Neural cell (in vitro differentiated cells): ENCODE measurements at regions not wholly inside any gene's neighbourhood (a gene's known extent, or its start where the extent isn't known, plus 50 kb on each side); places are given as distances from the start of the nearest gene placed in this dataset.

Experiments used
- CTCF ChIP-seq: fragments of 450-650 bp; IDR thresholded peaks from 2 replicates; pipeline ENCODE4 v1.5.1; 2014; ENCODE audit warnings: antibody characterized with exemption, mild to moderate bottlenecking, moderate library complexity; ENCODE audit not compliant: poor library complexity, severe bottlenecking
- EZH2 ChIP-seq: fragments of 200-600, 300-800 bp; shearing (Covaris generic), sonication (generic); IDR thresholded peaks from 2 replicates; pipeline ENCODE4 v1.6.1; 2014; ENCODE audit warnings: antibody characterized with exemption, low read length, borderline replicate concordance, mild to moderate bottlenecking; ENCODE audit not compliant: insufficient read depth, poor library complexity, severe bottlenecking
- MXI1 ChIP-seq: fragments of 450-650 bp; conservative IDR thresholded peaks from 2 replicates; pipeline ENCODE4 v1.6.1; 2014; ENCODE audit warnings: antibody characterized with exemption, mild to moderate bottlenecking; ENCODE audit not compliant: poor library complexity, severe bottlenecking
- POLR2AphosphoS5 ChIP-seq: IDR thresholded peaks from 2 replicates; pipeline ENCODE4 v1.6.1; 2012
- RAD21 ChIP-seq: fragments of 450-650 bp; conservative IDR thresholded peaks from 2 replicates; pipeline ENCODE4 v1.6.1; 2014; ENCODE audit warnings: antibody characterized with exemption, mild to moderate bottlenecking, moderate library complexity
- REST ChIP-seq: IDR thresholded peaks from 2 replicates; pipeline ENCODE4 v1.6.1; 2012; ENCODE audit warnings: borderline replicate concordance

GRCh38 chr15:93362821-93363220, 273.8 kb upstream of the RGMA start:
- TF ChIP-seq EZH2 (no peak), CTCF (peak; percentile 10), POLR2AphosphoS5 (no peak), RAD21 (no peak), MXI1 (no peak), REST (no peak)
